GM12878 (cell line): ENCODE measurements at regions not wholly inside any gene's neighbourhood (a gene's known extent, or its start where the extent isn't known, plus 50 kb on each side); places are given as distances from the start of the nearest gene placed in this dataset.

Experiments
- ATAC-seq: fragments of 200-7000 bp; cut with Tn5 transposase; 3 replicates; pipeline ENCODE4 v1.9.1; 2020; ENCODE audit warnings: mild to moderate bottlenecking, moderate library complexity
- BruUV-seq: library from RNA; stranded (reverse); fragments of 400-500 nt; replicated peaks from 2 replicates; lab custom pipeline; 2021; lab: Mats Ljungman, UMichigan
- CTCF ChIA-PET: fragments of 300-600 bp; sonication (Branson Sonifier 250); formaldehyde crosslinking; extraction: SDS; loops from one replicate; lab custom pipeline; 2021; ENCODE audit warnings: inconsistent platforms; lab: Yijun Ruan, JAX
- POLR2A ChIA-PET: fragments of 350-600 bp; formaldehyde crosslinking; extraction: SDS; loops from one replicate; lab custom pipeline; 2021; ENCODE audit warnings: inconsistent platforms; lab: Charles Lee
- RAD21 ChIA-PET: fragments of 300-600 bp; sonication (Branson Sonifier 250); formaldehyde crosslinking; loops from one replicate; lab custom pipeline; 2023; ENCODE audit warnings: antibody characterized with exemption; ENCODE audit not compliant: unreplicated experiment; lab: Charles Lee
- SMC1A ChIA-PET: fragments of 300-600 bp; sonication (Branson Sonifier 250); formaldehyde crosslinking; loops from one replicate; lab custom pipeline; 2023; ENCODE audit not compliant: unreplicated experiment, uncharacterized antibody; lab: Charles Lee
- DNase-seq: peaks from one replicate; pipeline ENCODE4 v3.0.0-alpha.2; 2011; ENCODE audit warnings: low read depth, low spot score
- FAIRE-seq: peaks from 3 replicates; lab custom pipeline; 2011; peaks lifted over from hg19 to GRCh38; lab: Jason Lieb, UNC
- H2AFZ ChIP-seq: 2 replicates; pipeline ENCODE4 v1.6.0; 2011; ENCODE audit warnings: low read depth, low read length, control low read depth; ENCODE audit not compliant: control insufficient read depth
- H3K27ac ChIP-seq: 2 replicates; pipeline ENCODE4 v1.5.1; 2011; ENCODE audit warnings: control low read depth; ENCODE audit not compliant: control insufficient read depth, insufficient read depth
- H3K27me3 ChIP-seq, 2 experiments: replicated peaks in 1 of 2; 2 replicates each; pipeline versions ENCODE4 v1.6.0 to v1.6.1; 2011; ENCODE audit warnings: low read length in 1 of 2; ENCODE audit not compliant: control insufficient read depth in 2 of 2, insufficient read depth in 2 of 2
- H3K36me3 ChIP-seq, 2 experiments: 2 replicates each; pipeline ENCODE4 v1.5.1; 2011; ENCODE audit warnings: low read length in 1 of 2; ENCODE audit not compliant: control insufficient read depth in 2 of 2, insufficient read depth in 2 of 2
- H3K4me1 ChIP-seq: 2 replicates; pipeline ENCODE4 v1.6.1; 2011; ENCODE audit warnings: mild to moderate bottlenecking, low read length, moderate library complexity, mixed read lengths; ENCODE audit not compliant: control insufficient read depth, insufficient read depth
- H3K4me2 ChIP-seq: 2 replicates; pipeline ENCODE4 v1.6.0; 2011; ENCODE audit warnings: control low read depth; ENCODE audit not compliant: control insufficient read depth, insufficient read depth
- H3K4me3 ChIP-seq: fragments of 200-600 bp; sonication (generic); 2 replicates; pipeline ENCODE4 v1.5.1; 2016
- H3K79me2 ChIP-seq: 2 replicates; pipeline ENCODE4 v1.6.0; 2011; ENCODE audit warnings: low read length; ENCODE audit not compliant: control insufficient read depth, insufficient read depth
- H3K9ac ChIP-seq: 2 replicates; pipeline ENCODE4 v1.8.0; 2011; ENCODE audit warnings: low read length, control low read depth, mixed read lengths; ENCODE audit not compliant: control insufficient read depth, insufficient read depth
- H3K9me3 ChIP-seq: replicated peaks from 3 replicates; pipeline ENCODE4 v1.5.1; 2011; ENCODE audit warnings: mild to moderate bottlenecking, low read length; ENCODE audit not compliant: control insufficient read depth, insufficient read depth
- H4K20me1 ChIP-seq: 2 replicates; pipeline ENCODE4 v1.6.0; 2011; ENCODE audit not compliant: control insufficient read depth, insufficient read depth
- ATF7 ChIP-seq: fragments of 450-650 bp; IDR thresholded peaks from 2 replicates; pipeline ENCODE4 v1.6.1; 2016; ENCODE audit warnings: low read depth, mild to moderate bottlenecking
- CBFB ChIP-seq: IDR thresholded peaks from 2 replicates; pipeline ENCODE4 v1.6.1; 2016; ENCODE audit warnings: antibody characterized with exemption, low read depth
- CHD4 ChIP-seq: fragments of 200-600 bp; sonication (generic); IDR thresholded peaks from 2 replicates; pipeline ENCODE4 v1.6.1; 2016; ENCODE audit warnings: mild to moderate bottlenecking
- EGR1 ChIP-seq, 2 experiments: IDR thresholded peaks; 1 replicate in 1 of 2; 2 replicates in 1 of 2; pipeline ENCODE4 v1.6.1; 2011 to 2012; ENCODE audit warnings: low read depth in 2 of 2, low read length in 2 of 2, borderline replicate concordance in 1 of 2, mild to moderate bottlenecking in 1 of 2, moderate library complexity in 1 of 2
- IKZF1 ChIP-seq: fragments of 450-650 bp; conservative IDR thresholded peaks from 2 replicates; pipeline ENCODE4 v1.6.1; 2017; ENCODE audit warnings: antibody characterized with exemption, mild to moderate bottlenecking
- IRF5 ChIP-seq: fragments of 450-650 bp; IDR thresholded peaks from 2 replicates; pipeline ENCODE4 v1.6.1; 2017; ENCODE audit warnings: borderline replicate concordance
- MEF2B ChIP-seq: fragments of 450-650 bp; IDR thresholded peaks from 2 replicates; pipeline ENCODE4 v1.6.1; 2018; ENCODE audit warnings: mild to moderate bottlenecking, moderate library complexity; ENCODE audit not compliant: partially characterized antibody, poor library complexity, severe bottlenecking
- PAX5 ChIP-seq: IDR thresholded peaks from 2 replicates; pipeline ENCODE4 v1.6.1; 2011; ENCODE audit warnings: low read depth, low read length, borderline replicate concordance
- RELA ChIP-seq: fragments of 450-650 bp; IDR thresholded peaks from 2 replicates; pipeline ENCODE4 v1.8.0; 2014; ENCODE audit warnings: borderline replicate concordance; ENCODE audit not compliant: partially characterized antibody
- RUNX3 ChIP-seq: IDR thresholded peaks from 2 replicates; pipeline ENCODE4 v1.6.1; 2012; ENCODE audit warnings: low read length, inconsistent platforms
- SMC3 ChIP-seq: IDR thresholded peaks from 2 replicates; pipeline ENCODE4 v1.6.1; 2011; ENCODE audit warnings: low read length, improper control_type of control experiment, borderline replicate concordance
- ZNF24 ChIP-seq: fragments of 450-650 bp; IDR thresholded peaks from 2 replicates; pipeline ENCODE4 v1.6.1; 2017; ENCODE audit warnings: antibody characterized with exemption, mild to moderate bottlenecking
- ZNF622 ChIP-seq: fragments of 450-650 bp; IDR thresholded peaks from 2 replicates; pipeline ENCODE4 v1.6.1; 2017; ENCODE audit warnings: mild to moderate bottlenecking, inconsistent platforms
- WGBS: methylation state at CpG from one replicate; pipeline ENCODE4 v1.1.6; 2016; ENCODE audit warnings: low lambda C conversion rate; ENCODE audit not compliant: insufficient replicate concordance, insufficient coverage; ENCODE audit errors: missing lambda C conversion rate; 5-methylcytosine and 5-hydroxymethylcytosine counted together
- in situ Hi-C: fragments of 300-500 bp; cut with MboI; formaldehyde crosslinking; loops from 9 replicates; pipeline ENCODE4 v1.14.3; 2018; ENCODE audit warnings: mixed read lengths
- intact Hi-C: fragments of 100-400 bp; cut with micrococcal nuclease; formaldehyde crosslinking; loops from one replicate; pipeline ENCODE4 v1.14.2; 2022; ENCODE audit not compliant: unreplicated experiment

- TF ChIP-seq ZNF24 (no peak), IRF5 (no peak), EGR1 (IDR thresholded peaks at IDR 0.05; ENCODE audit: borderline replicate concordance in 1 of 2, low read depth in 2 of 2, low read length in 2 of 2) (no peak), RELA (no peak), CBFB (no peak), ATF7 (no peak), SMC3 (peak; percentile 85), ZNF622 (no peak), RUNX3 (peak; percentile 58)
Observed at GRCh38 chr3:159322322-159322939, 520.6 kb downstream of the MFSD1 start (continued).

- Histone ChIP-seq H4K20me1 (no peaks in the 10 kb centered on the region), H3K4me3 (no peak overlapping the region), H3K9ac (no peak overlapping the region), H3K27ac (no peak overlapping the region), H3K9me3 (no peaks in the 10 kb centered on the region), H3K36me3 (no peaks in the 10 kb centered on the region), H2AFZ (no peak overlapping the region), H3K27me3 (no peaks in the 10 kb centered on the region; a peak in 1 of 4 replicates), H3K79me2 (no peaks in the 10 kb centered on the region), H3K4me2 (no peak overlapping the region), H3K4me1 (no peaks in the 10 kb centered on the region)
- intact Hi-C loops (loop anchor here (5.0 kb wide), 1 partner anchor 683 kb away; no protein-coding TSS in a partner anchor), in situ Hi-C loops (loop anchor here (5.0 kb wide), 1 partner anchor 488 kb away; no protein-coding TSS in a partner anchor)
- ATAC-seq: no peak
- no peak for DNase-seq
- BruUV-seq: no TSS peak
- ChIA-PET RAD21 (interaction anchor here (0.7 kb wide), 1 partner anchor 481 kb away, joined by 4 read pairs; no protein-coding TSS in a partner anchor), SMC1A (interaction anchor here (0.7 to 4.5 kb wide), 4 partner anchors 231 to 481 kb away, joined by 3 to 41 read pairs (median 4); no protein-coding TSS in a partner anchor), CTCF (interaction anchor here (4.5 kb wide), 1 partner anchor 482 kb away, joined by 52 read pairs; no protein-coding TSS in a partner anchor), POLR2A (no interaction called here)
- TF ChIP-seq IKZF1: no peak
- TF ChIP-seq MEF2B: no peak
- TF ChIP-seq PAX5: no peak
- TF ChIP-seq CHD4: no peak
- FAIRE-seq: no peak
- WGBS: 12% methylated on average over 3 of the region's 3 CpGs
Observed at GRCh38 chr3:159323848-159324247, 522.0 kb downstream of the MFSD1 start.
